ENCODE measurements at regions not wholly inside any gene's neighbourhood (a gene's known extent, or its start where the extent isn't known, plus 50 kb on each side); places are given as distances from the start of the nearest gene placed in this dataset.

DNA sequence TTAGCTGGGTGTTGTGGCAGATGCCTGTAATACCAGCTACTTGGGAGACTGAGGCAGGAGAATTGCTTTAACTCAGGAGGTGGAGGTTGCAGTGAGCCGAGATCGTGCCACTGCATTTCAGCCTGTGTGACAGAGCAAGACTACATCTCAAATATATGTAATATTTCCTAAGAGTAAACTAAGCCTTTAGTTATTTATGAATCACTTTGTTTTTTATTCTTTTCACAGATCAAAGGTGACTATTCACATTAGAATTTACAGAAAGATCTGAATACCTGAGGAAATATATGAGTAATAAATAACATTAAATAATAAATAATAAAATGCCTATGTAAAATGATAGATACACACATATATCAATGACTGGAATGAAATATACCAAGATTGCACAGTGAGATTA is 630.8 kb upstream of the IMPG1 start:
- TF ChIP-seq CTCF (IDR thresholded peaks at IDR 0.05; ENCODE audit: low read depth, low read length): no peak
- no peak overlapping the region for H3K4me3 ChIP-seq (replicated peaks in 1 of 2; ENCODE audit: low read depth in 2 of 2, low read length in 2 of 2)
- peak in 1 of 2 donors; percentile 41 for DNase-seq (ENCODE audit: low read depth in 2 of 2)

DNA sequence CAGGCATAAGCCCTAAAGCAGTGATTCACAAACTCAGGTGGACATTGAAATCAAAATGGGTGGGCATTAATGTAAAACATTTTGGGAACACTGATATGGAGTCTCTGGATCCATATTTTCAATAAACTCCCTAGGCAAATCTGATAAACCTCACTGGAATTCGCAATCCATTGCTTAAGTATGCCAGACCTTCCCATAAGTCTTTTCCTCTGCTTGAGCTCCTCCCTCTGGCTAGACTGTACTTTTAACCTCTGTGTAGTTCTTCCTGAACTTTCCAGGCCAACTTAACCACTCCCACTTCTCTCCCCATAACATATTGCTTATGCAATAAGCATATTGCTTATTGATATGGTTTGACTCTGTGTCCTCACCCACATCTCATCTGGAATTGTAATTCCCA is 629.7 kb upstream of the IMPG1 start:
- DNase-seq (ENCODE audit: low read depth in 2 of 2): peak; percentile 36 to 38
- no peak for TF ChIP-seq CTCF (IDR thresholded peaks at IDR 0.05; ENCODE audit: low read depth, low read length)
- H3K4me3 ChIP-seq (replicated peaks in 1 of 2; ENCODE audit: low read depth in 2 of 2, low read length in 2 of 2): no peak overlapping the region

- no peak overlapping the region for H3K4me3 ChIP-seq (replicated peaks in 1 of 2; ENCODE audit: low read depth in 2 of 2, low read length in 2 of 2)
- DNase-seq (ENCODE audit: low read depth in 2 of 2): peak in 1 of 2 donors; percentile 48
- no peak for TF ChIP-seq CTCF (IDR thresholded peaks at IDR 0.05; ENCODE audit: low read depth, low read length)
Observed at GRCh38 chr6:76701610-76702009, 629.1 kb upstream of the IMPG1 start.

DNA sequence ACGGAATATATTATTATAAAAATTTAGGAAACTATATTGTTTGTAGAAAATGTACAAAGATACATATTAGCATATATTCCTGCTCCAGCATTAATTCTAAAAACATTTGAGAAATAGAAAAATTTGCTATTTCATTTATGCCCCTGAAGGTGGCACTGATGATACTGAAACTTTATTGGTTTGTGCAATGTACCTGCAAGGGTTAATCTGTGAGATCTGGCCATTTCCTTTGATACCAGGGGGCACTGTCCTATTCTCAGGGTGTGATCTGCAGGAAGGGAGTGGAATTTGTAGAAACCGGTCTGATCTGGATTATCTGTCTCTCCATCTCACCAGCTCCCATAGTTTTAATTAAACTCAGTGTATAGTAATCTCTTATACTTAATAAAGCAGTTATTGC is 625.1 kb upstream of the IMPG1 start:
- TF ChIP-seq CTCF (IDR thresholded peaks at IDR 0.05; ENCODE audit: low read depth, low read length): no peak
- no peak overlapping the region for H3K4me3 ChIP-seq (replicated peaks in 1 of 2; ENCODE audit: low read depth in 2 of 2, low read length in 2 of 2)
- DNase-seq (ENCODE audit: low read depth in 2 of 2): peak; percentile 34 to 61

GRCh38 chr6:76694795-76695194 is 622.3 kb upstream of the IMPG1 start:
- no peak overlapping the region for H3K4me3 ChIP-seq (replicated peaks in 1 of 2; ENCODE audit: low read depth in 2 of 2, low read length in 2 of 2)
- no peak for TF ChIP-seq CTCF (IDR thresholded peaks at IDR 0.05; ENCODE audit: low read depth, low read length)
- no peak for DNase-seq (ENCODE audit: low read depth in 2 of 2)

DNA sequence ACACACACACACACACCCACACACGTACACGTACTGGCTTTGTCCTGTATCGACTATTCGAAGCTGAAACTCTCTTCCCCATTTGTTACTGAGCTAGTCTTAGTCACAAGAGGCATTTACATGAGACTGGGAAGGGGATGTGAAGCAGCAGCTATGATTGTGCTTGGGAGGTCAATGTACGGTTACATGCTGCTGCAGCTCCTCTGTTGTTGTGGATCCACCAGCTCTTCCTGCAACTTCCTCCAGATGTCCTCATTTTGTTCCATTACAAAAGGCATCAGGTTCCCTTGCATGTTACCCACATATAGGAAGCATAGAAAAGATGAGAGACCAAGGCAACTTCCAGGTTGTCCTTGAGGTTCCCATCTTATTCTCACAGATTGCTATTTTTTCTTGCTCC is 612.4 kb upstream of the IMPG1 start:
- TF ChIP-seq CTCF (IDR thresholded peaks at IDR 0.05; ENCODE audit: low read depth, low read length): peak; percentile 2
- H3K4me3 ChIP-seq (replicated peaks in 1 of 2; ENCODE audit: low read depth in 2 of 2, low read length in 2 of 2): no peak overlapping the region
- DNase-seq (ENCODE audit: low read depth in 2 of 2): peak in 1 of 2 donors; percentile 20

- no peak overlapping the region for H3K4me3 ChIP-seq (replicated peaks in 1 of 2; ENCODE audit: low read depth in 2 of 2, low read length in 2 of 2)
- no peak for TF ChIP-seq CTCF (IDR thresholded peaks at IDR 0.05; ENCODE audit: low read depth, low read length)
- DNase-seq (ENCODE audit: low read depth in 2 of 2): no peak
Observed at GRCh38 chr6:76683985-76684384, 611.5 kb upstream of the IMPG1 start.

All from cardiac fibroblast (primary cell).